NB4 (cell line): ENCODE measurements at regions not wholly inside any gene's neighbourhood (a gene's known extent, or its start where the extent isn't known, plus 50 kb on each side); places are given as distances from the start of the nearest gene placed in this dataset.
"Not testable (repeated sequence)": the region's sequence is repeated elsewhere in the genome, so short reads cannot be mapped to it uniquely, and the experiment has no call there.

Experiments
- MAX ChIP-seq: IDR thresholded peaks from 2 replicates; pipeline ENCODE4 v1.6.1; 2011; ENCODE audit warnings: low read depth, low read length
- POLR2A ChIP-seq: IDR thresholded peaks from 2 replicates; pipeline ENCODE4 v1.6.1; 2011; ENCODE audit warnings: mild to moderate bottlenecking; ENCODE audit not compliant: insufficient read length; ENCODE audit errors: extremely low read depth

- TF ChIP-seq POLR2A, MAX: not testable (repeated sequence)
These were observed 406.7 kb upstream of the ATP5MC3 start for GRCh38 chr2:175588213-175588612.
